Stimulated activated CD8-positive, alpha-beta memory T cell treated with anti-CD3 and anti-CD28 coated beads, Interleukin-12 subunit alpha, Interleukin-12 subunit beta, amount 100 ng/mL, for 24 hours (primary cell): ENCODE measurements at regions not wholly inside any gene's neighbourhood (a gene's known extent, or its start where the extent isn't known, plus 50 kb on each side); places are given as distances from the start of the nearest gene placed in this dataset.

ENCODE experiments used
- DNase-seq: peaks from one replicate; pipeline ENCODE4 v3.0.0-alpha.2; 2020; ENCODE audit errors: extremely low read depth

GRCh38 chr2:5990086-5990485, 297.9 kb downstream of the SOX11 start:
- no peak for DNase-seq

- DNase-seq = no peak
These were observed 299.3 kb downstream of the SOX11 start for GRCh38 chr2:5991305-5991968.

GRCh38 chr2:5995832-5996231, 303.6 kb downstream of the SOX11 start:
- DNase-seq = no peak

DNA sequence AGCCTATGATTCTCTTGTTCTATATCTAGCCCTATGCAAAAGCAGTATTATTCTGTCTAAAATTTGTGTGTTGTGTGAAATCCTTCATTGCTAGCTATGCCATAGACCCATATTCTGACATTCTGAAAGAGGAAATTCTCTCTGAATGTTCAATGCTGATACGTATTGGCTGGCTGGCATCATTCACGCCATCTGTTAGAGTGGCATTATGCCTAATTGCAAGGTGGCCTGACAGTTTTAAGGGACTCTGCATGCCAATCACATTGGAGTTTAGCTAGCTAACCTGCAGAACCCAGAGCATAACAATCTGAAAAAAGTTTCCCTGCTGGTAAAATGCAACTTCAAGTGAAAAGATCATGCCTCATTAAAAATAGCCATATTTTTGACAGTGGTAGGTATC, 316.0 kb downstream of the SOX11 start:
- DNase-seq = no peak

DNA sequence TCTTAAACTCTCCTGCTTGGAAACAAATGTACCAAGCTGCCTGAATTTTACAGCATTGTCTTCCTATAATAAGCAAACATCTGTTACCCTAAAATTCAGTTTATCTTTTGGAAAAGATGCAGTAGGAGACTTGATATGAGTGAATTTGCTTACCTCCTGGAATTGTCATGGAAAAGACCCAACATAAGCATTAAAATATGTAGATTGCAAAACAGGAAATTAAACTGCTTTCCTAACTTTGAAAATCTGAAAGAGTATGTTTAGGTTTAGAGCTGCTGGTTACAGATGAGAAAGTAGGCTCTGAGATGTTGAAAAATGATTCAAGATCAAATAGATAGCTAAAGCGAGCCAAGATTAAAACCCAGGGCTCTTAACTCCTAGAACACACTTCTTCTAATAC, 316.5 kb downstream of the SOX11 start:
- DNase-seq = no peak

- no peak for DNase-seq
These were observed 318.0 kb downstream of the SOX11 start for GRCh38 chr2:6010163-6010562.

DNA sequence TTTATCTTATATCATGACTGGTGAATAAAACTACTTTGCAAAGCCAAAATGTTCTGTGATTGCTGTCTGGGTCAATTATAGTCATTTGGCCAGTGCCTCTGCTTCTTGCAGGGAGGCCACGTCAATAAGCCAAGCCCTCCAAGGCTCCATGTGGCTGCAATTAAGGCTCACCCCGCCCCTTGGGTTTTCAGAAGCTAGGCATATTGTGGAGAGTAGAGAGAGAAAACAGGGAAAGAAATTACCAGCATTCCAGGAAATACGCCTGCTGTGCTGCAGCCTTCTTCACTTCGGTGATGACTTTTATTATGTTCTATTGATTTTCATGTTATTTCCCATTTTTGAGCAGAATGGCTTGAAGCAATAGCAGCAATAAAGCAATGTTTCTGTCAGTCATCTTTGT, 319.7 kb downstream of the SOX11 start:
- DNase-seq = no peak

DNA sequence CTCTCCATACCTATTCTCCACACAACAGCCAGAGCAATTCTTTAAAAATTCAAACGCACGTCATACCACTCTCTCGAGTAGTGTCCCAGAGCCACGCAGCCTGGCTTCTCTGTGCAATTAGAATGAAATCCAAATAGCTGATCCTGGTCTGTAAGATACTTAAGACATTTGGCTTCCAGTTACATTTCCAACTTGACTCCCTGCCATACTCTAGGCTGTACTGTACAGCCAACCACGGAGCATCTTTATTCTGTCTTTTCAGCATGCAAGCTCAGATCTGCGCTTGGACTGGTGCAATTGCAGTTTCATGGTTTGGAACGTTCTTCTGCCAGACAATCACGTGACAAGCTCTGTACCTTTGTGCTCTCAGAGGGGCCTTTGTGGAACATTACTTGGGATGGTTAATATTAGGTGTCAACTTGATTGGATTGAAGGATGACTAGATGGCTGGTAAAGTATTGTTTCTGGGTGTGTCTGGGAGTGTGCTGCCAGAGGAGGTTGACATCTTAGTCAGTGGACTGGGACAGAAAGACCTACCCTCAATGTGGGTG, 325.6 kb downstream of the SOX11 start:
- no peak for DNase-seq

- DNase-seq = no peak
These were observed 332.0 kb downstream of the SOX11 start for GRCh38 chr2:6024229-6024628.

DNA sequence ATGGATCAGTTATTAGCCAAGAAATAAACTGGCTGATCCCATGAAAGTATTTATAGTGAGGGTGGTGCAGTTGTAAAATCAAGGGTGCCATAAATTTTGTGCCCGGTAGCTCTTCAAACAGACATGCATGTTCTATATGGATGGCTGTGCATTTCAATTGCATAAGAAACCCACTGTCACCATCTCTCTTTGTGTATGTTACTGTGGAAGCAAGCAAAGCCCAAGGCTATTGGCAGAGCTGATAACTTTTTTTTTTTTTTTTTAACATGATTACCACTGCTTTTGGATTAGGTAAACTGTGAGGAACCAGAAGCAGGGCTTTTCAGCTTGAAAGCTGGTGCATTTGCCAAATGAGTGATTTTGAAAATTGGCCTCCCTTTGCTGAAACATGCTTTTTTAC, 332.6 kb downstream of the SOX11 start:
- DNase-seq = no peak

DNA sequence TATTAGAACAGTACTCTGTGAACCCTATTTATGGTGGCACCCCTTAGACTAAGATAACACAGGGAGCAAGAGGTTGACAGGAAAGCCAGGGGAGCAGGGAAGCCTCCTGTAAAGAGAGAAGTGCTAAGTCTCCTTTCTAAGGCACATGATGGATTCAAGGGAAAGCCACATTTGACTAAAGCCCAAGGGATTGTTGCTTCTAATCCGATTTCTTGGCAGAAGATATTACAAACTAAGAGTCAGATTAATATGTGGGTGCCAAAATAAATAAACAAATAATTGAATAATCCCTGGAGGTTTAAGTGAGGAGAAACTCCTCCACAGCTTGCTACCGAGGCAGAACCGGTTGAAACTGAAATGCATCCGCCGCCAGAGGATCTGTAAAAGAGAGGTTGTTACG, 333.2 kb downstream of the SOX11 start:
- DNase-seq = no peak

DNA sequence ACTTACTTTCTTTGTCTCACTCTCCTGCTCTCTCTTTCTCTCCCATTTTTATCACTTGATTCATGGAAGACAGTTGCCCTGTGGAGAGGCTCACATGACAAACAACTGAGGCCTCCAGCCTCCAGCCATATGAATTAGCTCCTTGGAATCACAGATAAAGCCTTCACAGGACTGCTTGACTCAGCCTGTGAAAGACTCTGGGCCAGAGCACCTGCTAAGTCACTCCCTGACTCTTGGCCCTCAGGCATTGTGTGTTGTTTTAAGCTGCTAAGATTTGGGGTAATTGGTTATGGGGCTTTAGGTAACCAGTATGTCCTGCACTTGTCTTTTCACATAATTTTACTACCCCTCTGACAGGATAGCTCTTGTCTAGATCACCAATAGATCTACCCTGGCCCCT, 334.9 kb downstream of the SOX11 start:
- DNase-seq = no peak

DNA sequence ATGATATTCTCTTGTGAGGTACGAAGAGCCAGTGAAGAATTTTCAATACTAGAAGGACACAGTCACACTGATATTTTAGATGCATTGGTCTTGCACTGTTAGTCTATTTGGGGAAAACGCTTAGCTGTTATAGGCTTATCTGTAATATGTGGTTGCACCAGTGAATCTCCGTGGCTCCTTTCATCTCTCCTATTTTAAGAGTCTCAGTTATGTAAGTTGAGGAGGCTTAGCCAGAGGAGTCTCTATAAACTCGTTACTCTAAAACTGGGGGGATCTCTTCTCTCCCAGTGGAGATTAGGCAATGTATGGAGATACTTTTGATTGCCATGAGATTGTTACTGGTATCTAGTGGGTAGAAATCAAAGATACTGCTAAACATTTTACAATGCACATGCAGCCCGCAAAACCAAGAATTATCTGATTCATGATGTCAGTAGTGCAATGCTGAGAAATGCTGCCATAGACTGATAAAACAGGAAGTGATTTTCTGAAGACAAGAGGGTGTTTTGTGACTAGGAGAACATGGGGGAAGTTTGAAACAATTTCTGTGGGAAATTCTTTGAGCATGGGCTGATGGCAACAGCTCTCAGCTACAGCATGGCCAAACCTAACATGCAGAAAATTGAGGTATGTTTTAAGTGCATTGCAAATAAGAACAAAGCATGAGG, 339.1 kb downstream of the SOX11 start:
- DNase-seq = no peak

DNA sequence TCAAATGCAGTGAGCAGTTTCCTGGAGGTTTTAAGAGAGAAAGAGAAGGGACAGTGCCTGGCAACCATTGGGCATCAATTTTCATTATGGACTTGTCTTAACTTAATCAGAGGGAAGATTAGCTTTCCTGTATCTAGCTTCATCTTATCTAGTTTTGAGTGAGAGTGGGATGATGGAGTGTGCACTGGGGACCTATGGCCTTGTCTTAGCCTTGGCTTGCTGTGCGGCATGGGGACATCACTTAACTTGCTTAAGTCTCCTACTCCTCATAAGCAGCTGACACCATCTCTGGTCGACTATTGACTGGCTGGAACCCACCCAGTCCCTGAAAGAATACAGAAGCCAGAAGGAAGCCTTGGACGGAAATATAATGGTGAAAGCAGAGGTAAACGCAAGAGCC, 344.0 kb downstream of the SOX11 start:
- no peak for DNase-seq

- DNase-seq = no peak
These were observed 351.1 kb downstream of the SOX11 start for GRCh38 chr2:6043238-6043637.

DNA sequence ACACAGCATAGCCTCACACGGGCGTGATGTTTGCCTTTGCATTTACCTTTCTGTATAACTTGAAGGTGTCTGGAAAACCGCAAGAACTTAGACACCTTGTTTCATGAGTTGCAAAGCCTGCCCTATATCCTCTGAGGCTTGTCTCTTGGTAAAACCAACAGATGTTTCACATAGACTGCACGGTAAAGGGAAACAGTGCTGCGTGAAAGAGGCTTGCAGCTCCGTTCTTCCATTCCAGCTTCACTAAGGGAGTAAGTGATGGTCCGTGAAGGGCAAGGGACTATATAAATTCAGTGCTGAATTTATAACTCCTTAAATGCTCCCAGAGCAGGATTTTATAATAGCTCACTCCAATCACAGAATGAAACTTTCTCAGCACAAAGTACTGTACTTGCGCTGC, 360.5 kb downstream of the SOX11 start:
- DNase-seq = no peak

- no peak for DNase-seq
These were observed 361.6 kb downstream of the SOX11 start for GRCh38 chr2:6053743-6054142.

DNA sequence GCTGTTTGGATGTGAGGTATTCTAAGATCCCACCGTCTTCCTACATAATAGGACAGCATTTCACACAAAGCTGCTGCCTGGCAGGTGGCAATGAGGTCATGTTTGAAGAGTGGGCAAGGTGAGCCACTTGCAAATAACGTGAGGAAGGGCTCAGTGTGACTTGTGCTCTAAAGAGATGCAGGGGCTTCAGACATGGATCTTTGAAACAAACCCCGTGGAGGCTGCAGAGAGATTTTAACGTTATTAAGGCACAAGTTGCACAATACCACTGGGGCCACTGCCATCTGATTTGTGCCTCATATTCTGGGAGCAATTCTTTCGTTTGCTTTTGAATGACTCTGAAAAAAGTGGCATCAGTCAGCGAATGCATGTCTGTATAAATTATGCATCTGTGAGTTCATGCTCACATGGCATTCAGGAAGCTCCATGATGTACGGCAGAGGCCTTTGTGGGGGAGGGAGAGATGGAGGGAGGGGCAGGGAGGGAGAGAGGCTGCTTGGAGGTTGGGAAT, 362.0 kb downstream of the SOX11 start:
- no peak for DNase-seq

DNA sequence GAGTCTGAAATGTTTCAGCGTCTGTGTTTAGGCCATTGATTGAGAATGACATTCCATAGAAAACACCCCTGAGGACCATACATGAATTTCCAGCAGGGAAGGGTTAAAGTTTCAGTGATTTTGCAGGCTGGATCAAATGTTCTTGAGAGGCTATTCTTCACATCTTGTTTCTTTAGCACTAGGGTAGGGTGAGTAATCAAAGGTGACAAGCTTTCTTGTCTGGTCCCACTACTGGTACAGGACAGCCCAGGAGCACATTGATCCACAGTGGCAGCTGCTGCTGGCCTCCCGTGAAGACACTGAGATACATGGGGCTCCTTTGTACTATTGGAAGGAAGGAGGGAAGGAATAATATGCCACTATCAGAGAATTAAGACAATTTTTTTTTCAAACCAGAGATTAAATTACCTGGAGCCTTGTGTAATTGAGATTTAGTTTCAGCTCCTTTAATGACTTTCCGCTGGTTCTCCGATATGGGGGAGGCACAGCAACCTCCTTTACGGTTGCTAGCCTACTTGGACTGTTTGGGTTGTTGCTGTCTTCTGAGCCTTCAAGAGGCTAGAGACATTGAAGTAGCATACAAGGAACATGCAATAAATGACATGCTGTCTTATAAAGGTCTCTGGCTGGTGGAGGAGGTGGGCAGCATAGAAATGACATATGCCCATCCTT, 368.9 kb downstream of the SOX11 start:
- no peak for DNase-seq

GRCh38 chr2:6064757-6065156, 372.6 kb downstream of the SOX11 start:
- no peak for DNase-seq

DNA sequence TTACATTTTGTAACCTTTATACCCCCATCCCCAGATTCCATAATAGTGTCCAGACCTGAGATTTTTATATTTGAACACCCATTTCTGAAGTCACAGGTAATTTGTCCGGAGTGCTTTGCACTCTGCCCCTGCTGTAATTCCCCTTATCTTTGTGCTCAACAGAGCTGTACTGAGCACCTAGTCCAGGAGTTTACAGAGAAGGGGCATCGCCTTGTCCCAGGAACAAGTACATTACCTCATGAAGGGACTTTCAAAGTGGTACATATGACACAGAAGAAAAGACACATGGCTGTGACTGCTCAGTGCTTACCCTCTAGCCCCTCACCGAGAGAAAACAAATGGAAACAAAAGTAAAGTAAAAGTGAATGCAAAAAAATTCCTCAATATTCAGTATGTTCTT, 373.5 kb downstream of the SOX11 start:
- DNase-seq = no peak

GRCh38 chr2:6067089-6067488, 374.9 kb downstream of the SOX11 start:
- DNase-seq = no peak

DNA sequence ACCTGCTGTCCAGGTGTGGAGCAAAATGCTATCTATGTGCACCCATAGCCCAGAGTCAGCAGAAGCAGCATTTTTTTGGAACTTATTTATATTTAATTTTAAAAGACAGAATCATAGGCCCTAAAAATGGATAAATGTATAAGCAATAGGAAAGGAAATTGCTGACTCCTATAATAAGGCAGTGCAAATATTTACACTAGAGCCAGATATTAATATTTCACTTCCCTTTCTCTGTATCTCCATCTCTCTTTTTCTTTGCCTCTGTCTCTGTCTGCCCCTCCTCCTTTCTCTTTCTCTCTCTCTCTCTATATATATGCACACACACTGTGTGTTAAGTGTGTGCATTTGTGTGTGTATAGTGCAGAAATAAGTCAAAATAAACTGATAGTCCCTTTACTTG, 375.6 kb downstream of the SOX11 start:
- no peak for DNase-seq
